ENCODE measurements at regions not wholly inside any gene's neighbourhood (a gene's known extent, or its start where the extent isn't known, plus 50 kb on each side); places are given as distances from the start of the nearest gene placed in this dataset.
A peak's percentile ranks its signal among the peaks of the same experiment; 100 is the strongest.

GRCh38 chr13:34011552-34012085, 193.7 kb downstream of the RFC3 start:
- H3K27me3 ChIP-seq (replicated peaks; ENCODE audit: control insufficient read depth, insufficient read depth, low read length), result no peaks in the 10 kb centered on the region
- Mint-ChIP-seq H3K4me1 (ENCODE audit: low read depth, unreplicated experiment) (peaks cover 40% of the 10 kb centered on the region), H3K27ac (ENCODE audit: unreplicated experiment) (peak overlapping the region; percentile 61), H3K9me3 (ENCODE audit: unreplicated experiment) (no peaks in the 10 kb centered on the region), H3K27me3 (ENCODE audit: insufficient read depth, unreplicated experiment) (no peaks in the 10 kb centered on the region), H3K4me3 (ENCODE audit: unreplicated experiment) (peak overlapping the region; percentile 63), H3K36me3 (ENCODE audit: insufficient read depth, unreplicated experiment) (no peaks in the 10 kb centered on the region)
- peak; percentile 65 to 71 for DNase-seq
- peak overlapping the region; percentile 23 for H3K4me3 ChIP-seq (ENCODE audit: low read depth, low read length)
- POLR2A ChIA-PET, result interaction anchor here (0.6 kb wide), 1 partner anchor 23 kb away, joined by 3 read pairs; no protein-coding TSS in a partner anchor
- TF ChIP-seq CTCF (IDR thresholded peaks at IDR 0.05; ENCODE audit: insufficient read depth in 1 of 2, low read depth in 1 of 2, low read length in 1 of 2, severe bottlenecking in 1 of 2, unreplicated experiment in 1 of 2), result no peak
- CTCF ChIA-PET, result no interaction called here
- BruUV-seq (replicated peaks), result no TSS peak
- peaks cover 17% of the 10 kb centered on the region for H3K4me1 ChIP-seq
- no peaks in the 10 kb centered on the region for H3K36me3 ChIP-seq (ENCODE audit: control insufficient read depth, insufficient read depth, low read length)
- intact Hi-C loops (cut with micrococcal nuclease; ENCODE audit: unreplicated experiment), result loop anchor here (1.0 to 5.0 kb wide), 2 partner anchors 9 to 56 kb away; no protein-coding TSS in a partner anchor
- H3K9me3 ChIP-seq, result no peaks in the 10 kb centered on the region

GRCh38 chr13:34012382-34012781, 194.4 kb downstream of the RFC3 start:
- Mint-ChIP-seq H3K27ac (ENCODE audit: unreplicated experiment) (no peak overlapping the region), H3K36me3 (ENCODE audit: insufficient read depth, unreplicated experiment) (no peaks in the 10 kb centered on the region), H3K9me3 (ENCODE audit: unreplicated experiment) (no peaks in the 10 kb centered on the region), H3K4me3 (ENCODE audit: unreplicated experiment) (peak overlapping the region; percentile 63), H3K27me3 (ENCODE audit: insufficient read depth, unreplicated experiment) (no peaks in the 10 kb centered on the region), H3K4me1 (ENCODE audit: low read depth, unreplicated experiment) (peaks cover 40% of the 10 kb centered on the region)
- intact Hi-C loops (cut with micrococcal nuclease; ENCODE audit: unreplicated experiment), result loop anchor here (1.0 to 5.0 kb wide), 2 partner anchors 8 to 55 kb away; no protein-coding TSS in a partner anchor
- BruUV-seq (replicated peaks), result no TSS peak
- ChIA-PET POLR2A (no interaction called here), CTCF (no interaction called here)
- no peak for TF ChIP-seq CTCF (IDR thresholded peaks at IDR 0.05; ENCODE audit: insufficient read depth in 1 of 2, low read depth in 1 of 2, low read length in 1 of 2, severe bottlenecking in 1 of 2, unreplicated experiment in 1 of 2)
- Histone ChIP-seq H3K4me3 (ENCODE audit: low read depth, low read length) (no peak overlapping the region), H3K9me3 (no peaks in the 10 kb centered on the region), H3K4me1 (peaks cover 17% of the 10 kb centered on the region), H3K36me3 (ENCODE audit: control insufficient read depth, insufficient read depth, low read length) (no peaks in the 10 kb centered on the region), H3K27me3 (replicated peaks; ENCODE audit: control insufficient read depth, insufficient read depth, low read length) (no peaks in the 10 kb centered on the region)
- no peak for DNase-seq

GRCh38 chr13:34013061-34013460, 195.1 kb downstream of the RFC3 start:
- H3K4me1 ChIP-seq, result peaks cover 19% of the 10 kb centered on the region
- ChIA-PET POLR2A (no interaction called here), CTCF (no interaction called here)
- no peak for DNase-seq
- H3K36me3 ChIP-seq (ENCODE audit: control insufficient read depth, insufficient read depth, low read length), result no peaks in the 10 kb centered on the region
- Mint-ChIP-seq H3K36me3 (ENCODE audit: insufficient read depth, unreplicated experiment) (no peaks in the 10 kb centered on the region), H3K9me3 (ENCODE audit: unreplicated experiment) (no peaks in the 10 kb centered on the region), H3K4me1 (ENCODE audit: low read depth, unreplicated experiment) (peaks cover 40% of the 10 kb centered on the region), H3K27ac (ENCODE audit: unreplicated experiment) (no peak overlapping the region), H3K27me3 (ENCODE audit: insufficient read depth, unreplicated experiment) (no peaks in the 10 kb centered on the region), H3K4me3 (ENCODE audit: unreplicated experiment) (no peak overlapping the region)
- no TSS peak for BruUV-seq (replicated peaks)
- no peak overlapping the region for H3K4me3 ChIP-seq (ENCODE audit: low read depth, low read length)
- intact Hi-C loops (cut with micrococcal nuclease; ENCODE audit: unreplicated experiment), result loop anchor here (5.0 kb wide), 1 partner anchor 54 kb away; no protein-coding TSS in a partner anchor
- no peaks in the 10 kb centered on the region for H3K27me3 ChIP-seq (replicated peaks; ENCODE audit: control insufficient read depth, insufficient read depth, low read length)
- no peaks in the 10 kb centered on the region for H3K9me3 ChIP-seq
- no peak for TF ChIP-seq CTCF (IDR thresholded peaks at IDR 0.05; ENCODE audit: insufficient read depth in 1 of 2, low read depth in 1 of 2, low read length in 1 of 2, severe bottlenecking in 1 of 2, unreplicated experiment in 1 of 2)

All from Caco-2 (cell line).